Right atrium auricular region (tissue), 2 donors: ENCODE measurements at regions not wholly inside any gene's neighbourhood (a gene's known extent, or its start where the extent isn't known, plus 50 kb on each side); places are given as distances from the start of the nearest gene placed in this dataset.

Source experiments
- DNase-seq: peaks from one replicate; pipeline ENCODE4 v3.0.0-alpha.2; 2019; ENCODE audit warnings: low spot score
- H3K27ac ChIP-seq, 2 donors: fragments of 200-600 bp; sonication (generic); 1 replicate in 1 of 2; 2 replicates in 1 of 2; pipeline ENCODE4 v1.5.1; 2016 to 2019
- H3K27me3 ChIP-seq, 2 donors: fragments of 200-600 bp; sonication (generic); one replicate each; pipeline versions ENCODE4 v1.5.1 to v1.6.0; 2017 to 2019
- H3K36me3 ChIP-seq: fragments of 200-600 bp; sonication (generic); one replicate; pipeline ENCODE4 v1.5.1; 2016
- H3K4me1 ChIP-seq, 2 donors: fragments of 200-600 bp; sonication (generic); one replicate each; pipeline versions ENCODE4 v1.5.1 to v1.6.0; 2017 to 2019
- H3K4me3 ChIP-seq, 2 donors: fragments of 200-600 bp; sonication (generic); 1 replicate in 1 of 2; 2 replicates in 1 of 2; pipeline ENCODE4 v1.5.1; 2017 to 2019; ENCODE audit warnings: mild to moderate bottlenecking in 1 of 2, moderate library complexity in 1 of 2
- H3K9me3 ChIP-seq, 2 donors: fragments of 200-600 bp; sonication (generic); one replicate each; pipeline ENCODE4 v1.5.1; 2019
- TF ChIP-seq, protein P1 (sequence below), 2 donors: fragments of 200-600 bp; sonication (generic); IDR thresholded peaks; one replicate each; pipeline ENCODE4 v1.5.1; 2019; ENCODE audit warnings: antibody characterized with exemption in 2 of 2

DNA sequence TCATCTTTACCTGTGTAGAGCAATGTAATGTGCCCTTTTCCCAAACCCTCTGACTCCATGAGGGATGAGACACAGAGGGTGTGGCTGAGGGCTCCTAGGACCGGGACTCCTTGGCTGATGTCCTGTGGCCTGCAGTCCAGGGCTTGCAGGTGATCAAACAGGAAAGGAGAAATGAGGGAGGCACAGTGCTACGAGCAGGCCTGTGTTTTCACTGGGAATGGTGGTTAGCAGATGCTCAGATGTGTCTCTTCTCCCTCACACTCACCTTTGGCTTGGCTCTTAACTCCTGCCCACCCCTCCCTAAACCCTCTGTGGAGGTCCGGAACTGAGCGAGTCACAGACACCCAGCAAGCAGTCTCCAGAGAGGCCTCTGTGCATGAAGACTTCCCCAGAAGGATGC is 254.4 kb downstream of the DAD1 start:
- no peaks in the 10 kb centered on the region for H3K4me1 ChIP-seq
- H3K9me3 ChIP-seq: peaks cover 0 to 6% of the 10 kb centered on the region in 2 donors
- TF ChIP-seq, protein P1, sequence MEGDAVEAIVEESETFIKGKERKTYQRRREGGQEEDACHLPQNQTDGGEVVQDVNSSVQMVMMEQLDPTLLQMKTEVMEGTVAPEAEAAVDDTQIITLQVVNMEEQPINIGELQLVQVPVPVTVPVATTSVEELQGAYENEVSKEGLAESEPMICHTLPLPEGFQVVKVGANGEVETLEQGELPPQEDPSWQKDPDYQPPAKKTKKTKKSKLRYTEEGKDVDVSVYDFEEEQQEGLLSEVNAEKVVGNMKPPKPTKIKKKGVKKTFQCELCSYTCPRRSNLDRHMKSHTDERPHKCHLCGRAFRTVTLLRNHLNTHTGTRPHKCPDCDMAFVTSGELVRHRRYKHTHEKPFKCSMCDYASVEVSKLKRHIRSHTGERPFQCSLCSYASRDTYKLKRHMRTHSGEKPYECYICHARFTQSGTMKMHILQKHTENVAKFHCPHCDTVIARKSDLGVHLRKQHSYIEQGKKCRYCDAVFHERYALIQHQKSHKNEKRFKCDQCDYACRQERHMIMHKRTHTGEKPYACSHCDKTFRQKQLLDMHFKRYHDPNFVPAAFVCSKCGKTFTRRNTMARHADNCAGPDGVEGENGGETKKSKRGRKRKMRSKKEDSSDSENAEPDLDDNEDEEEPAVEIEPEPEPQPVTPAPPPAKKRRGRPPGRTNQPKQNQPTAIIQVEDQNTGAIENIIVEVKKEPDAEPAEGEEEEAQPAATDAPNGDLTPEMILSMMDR (IDR thresholded peaks at IDR 0.05): no peak

DNA sequence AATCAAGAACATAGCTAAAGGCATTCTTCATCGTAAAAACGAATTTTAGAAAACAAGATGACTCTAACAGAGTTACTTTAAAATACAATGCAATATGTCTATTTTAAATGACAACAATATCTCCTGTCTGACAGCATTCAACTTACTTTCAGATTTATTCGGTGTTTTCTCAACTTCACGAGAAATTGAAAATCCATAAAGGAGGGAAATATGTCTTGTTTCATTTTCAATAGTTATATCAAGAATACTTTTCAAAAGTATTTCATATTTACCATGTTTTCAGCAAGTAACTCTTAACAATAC is 254.8 kb downstream of the DAD1 start:
- no peak for DNase-seq
- TF ChIP-seq, protein P1 (IDR thresholded peaks at IDR 0.05): no peak
- H3K4me3 ChIP-seq: no peak overlapping the region

More for the DNA sequence above, 254.4 kb downstream of the DAD1 start:
- no peak for DNase-seq
- Histone ChIP-seq H3K27me3 (no peaks in the 10 kb centered on the region), H3K27ac (no peak overlapping the region), H3K4me3 (no peak overlapping the region), H3K36me3 (no peaks in the 10 kb centered on the region)

DNA sequence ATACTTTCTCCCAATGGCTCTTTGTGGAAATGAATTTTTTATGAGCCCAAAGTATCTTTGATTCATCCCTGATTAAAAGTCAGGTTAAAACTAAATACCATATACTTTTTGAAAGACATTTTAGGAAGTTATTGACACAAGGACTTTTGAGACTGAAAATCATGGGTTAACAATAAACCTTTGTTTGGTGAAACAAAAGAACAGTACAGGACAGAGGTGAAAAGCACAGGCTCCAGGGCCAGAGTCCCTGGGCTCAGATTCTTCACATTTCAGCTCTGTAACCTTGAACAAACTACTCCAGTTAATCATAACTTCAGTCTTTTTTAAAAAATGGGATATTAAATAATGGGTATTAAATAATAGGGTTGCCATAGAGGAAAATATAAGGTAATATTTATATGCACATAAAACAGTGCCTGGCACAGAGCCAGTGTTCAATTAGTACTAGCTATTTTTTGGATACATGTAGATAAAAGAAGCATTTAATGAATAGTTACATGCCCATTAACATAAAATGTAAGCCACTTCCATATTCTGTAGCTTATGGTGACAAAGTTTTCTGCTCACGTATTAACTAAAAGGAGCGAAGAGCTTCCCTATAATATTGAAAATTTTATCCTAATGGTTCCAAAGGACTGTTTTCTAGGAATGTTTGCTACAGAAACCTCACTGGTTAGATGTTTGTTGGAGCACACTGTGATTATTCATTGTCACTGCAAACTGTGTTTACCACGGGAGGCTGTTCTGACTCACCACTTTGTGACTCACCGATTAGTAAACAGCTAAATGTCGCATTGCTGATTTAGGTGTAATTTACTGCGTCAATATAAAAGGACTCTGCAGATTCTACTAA is 255.4 kb downstream of the DAD1 start:
- H3K4me3 ChIP-seq: no peak overlapping the region
- no peaks in the 10 kb centered on the region for H3K27me3 ChIP-seq
- no peak overlapping the region for H3K27ac ChIP-seq
- H3K36me3 ChIP-seq: no peaks in the 10 kb centered on the region
- H3K9me3 ChIP-seq: peaks cover 0 to 12% of the 10 kb centered on the region in 2 donors
- no peaks in the 10 kb centered on the region for H3K4me1 ChIP-seq
- no peak for DNase-seq
- TF ChIP-seq, protein P1 (IDR thresholded peaks at IDR 0.05): no peak

More for the DNA sequence above, 254.8 kb downstream of the DAD1 start:
- Histone ChIP-seq H3K9me3 (peaks cover 0 to 10% of the 10 kb centered on the region in 2 donors), H3K4me1 (no peaks in the 10 kb centered on the region), H3K27me3 (no peaks in the 10 kb centered on the region), H3K36me3 (no peaks in the 10 kb centered on the region), H3K27ac (no peak overlapping the region)

DNA sequence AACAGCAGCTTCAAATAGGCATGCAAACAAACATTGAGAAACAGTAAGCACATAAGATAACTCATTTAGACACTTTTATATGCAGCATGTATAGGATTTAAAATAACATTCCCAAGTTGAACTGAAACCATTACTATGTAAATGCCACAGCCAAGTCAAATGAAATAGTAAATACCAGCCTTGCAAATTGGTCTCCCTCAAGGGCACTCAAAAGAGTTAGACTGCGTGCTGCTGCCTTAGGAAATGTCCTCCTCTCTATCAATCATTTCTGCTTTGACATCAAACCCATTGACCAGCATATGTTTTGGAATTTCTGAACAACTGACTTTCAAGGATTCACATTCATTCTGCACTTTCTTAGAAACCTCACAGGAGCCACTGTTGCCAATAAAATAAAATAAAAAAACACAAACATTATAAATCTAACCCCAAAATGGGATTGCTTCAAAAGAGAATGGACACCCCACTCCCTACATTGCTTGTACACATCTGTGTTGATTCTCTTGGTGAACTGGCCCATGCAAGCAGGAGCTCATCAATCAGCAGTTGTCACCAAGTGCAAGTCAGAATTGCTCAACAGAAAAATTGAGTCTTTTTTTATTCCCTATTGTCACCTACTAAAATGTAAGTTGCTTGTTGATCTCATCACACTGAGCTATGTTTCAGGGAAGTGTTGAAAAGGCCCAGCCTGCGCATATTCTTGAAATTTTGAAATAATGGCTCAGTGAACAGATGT is 256.2 kb downstream of the DAD1 start:
- Histone ChIP-seq H3K27ac (no peak overlapping the region), H3K9me3 (peaks cover 0 to 12% of the 10 kb centered on the region in 2 donors), H3K36me3 (no peaks in the 10 kb centered on the region), H3K4me1 (no peaks in the 10 kb centered on the region), H3K4me3 (no peak overlapping the region), H3K27me3 (no peaks in the 10 kb centered on the region)
- DNase-seq: no peak
- TF ChIP-seq, protein P1 (IDR thresholded peaks at IDR 0.05): no peak

DNA sequence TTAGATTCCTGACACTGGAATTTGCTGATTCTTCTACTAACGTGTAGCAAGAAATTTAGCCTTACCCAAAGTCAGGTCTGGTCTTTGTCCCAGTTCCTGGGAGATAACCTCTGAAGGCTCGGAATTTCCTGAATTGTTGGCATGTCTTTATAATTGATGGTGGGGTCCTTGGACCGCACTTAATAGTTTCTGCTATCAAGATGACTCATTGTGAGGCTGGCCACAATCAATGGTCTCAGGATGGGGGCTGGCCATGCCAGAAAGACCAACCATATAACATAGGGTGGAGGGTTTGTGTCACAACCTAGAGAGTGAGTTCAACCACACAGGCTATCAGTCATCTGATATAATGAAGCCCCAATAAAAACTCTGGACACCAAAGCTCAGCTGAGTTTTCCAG is 259.7 kb downstream of the DAD1 start:
- TF ChIP-seq, protein P1 (IDR thresholded peaks at IDR 0.05): no peak
- no peak for DNase-seq
- H3K27ac ChIP-seq: no peak overlapping the region
- no peak overlapping the region for H3K4me3 ChIP-seq
- H3K9me3 ChIP-seq: peaks cover 0 to 15% of the 10 kb centered on the region in 2 donors
- no peaks in the 10 kb centered on the region for H3K4me1 ChIP-seq
- no peaks in the 10 kb centered on the region for H3K27me3 ChIP-seq
- H3K36me3 ChIP-seq: no peaks in the 10 kb centered on the region
